H1 (cell line): ENCODE measurements at regions not wholly inside any gene's neighbourhood (a gene's known extent, or its start where the extent isn't known, plus 50 kb on each side); places are given as distances from the start of the nearest gene placed in this dataset.

Source experiments
- CTCF ChIA-PET: fragments of 300-600 bp; sonication (Branson Sonifier 250); formaldehyde crosslinking; loops from one replicate; lab custom pipeline; 2021; ENCODE audit not compliant: partially characterized antibody; lab: Charles Lee
- POLR2A ChIA-PET: fragments of 300-600 bp; sonication (Branson Sonifier 250); formaldehyde crosslinking; loops from one replicate; lab custom pipeline; 2021; ENCODE audit warnings: inconsistent platforms; ENCODE audit not compliant: partially characterized antibody; lab: Charles Lee
- DNase-seq, 2 experiments: peaks; one replicate each; pipeline versions ENCODE4 v3.0.0 to v3.0.0-alpha.2; 2010 to 2022; ENCODE audit warnings: low spot score in 2 of 2, low read depth in 1 of 2, mixed read lengths in 1 of 2
- FAIRE-seq: peaks from 2 replicates; lab custom pipeline; 2011; peaks lifted over from hg19 to GRCh38; lab: Jason Lieb, UNC
- H2AFZ ChIP-seq: 2 replicates; pipeline ENCODE4 v1.8.1; 2012; ENCODE audit warnings: low read length, inconsistent platforms
- H2AK5ac ChIP-seq: 2 replicates; pipeline ENCODE4 v1.6.1; 2013; ENCODE audit warnings: low read depth, low read length
- H2BK120ac ChIP-seq: replicated peaks from 2 replicates; pipeline ENCODE3; 2013; ENCODE audit warnings: low read depth, low read length, inconsistent platforms
- H2BK12ac ChIP-seq: 2 replicates; pipeline ENCODE4 v1.6.1; 2013; ENCODE audit warnings: low read depth, low read length
- H2BK15ac ChIP-seq: 2 replicates; pipeline ENCODE4 v1.6.1; 2013; ENCODE audit warnings: low read length
- H2BK20ac ChIP-seq: 2 replicates; pipeline ENCODE4 v1.6.1; 2013; ENCODE audit warnings: low read length
- H2BK5ac ChIP-seq: 2 replicates; pipeline ENCODE4 v1.6.1; 2013; ENCODE audit warnings: low read depth, low read length
- H3K14ac ChIP-seq: 2 replicates; pipeline ENCODE4 v1.6.1; 2013; ENCODE audit warnings: inconsistent platforms; ENCODE audit not compliant: insufficient read length
- H3K18ac ChIP-seq: 2 replicates; pipeline ENCODE4 v1.6.1; 2013; ENCODE audit warnings: low read length; ENCODE audit errors: extremely low read depth
- H3K23ac ChIP-seq: 2 replicates; pipeline ENCODE4 v1.6.1; 2013; ENCODE audit warnings: inconsistent platforms; ENCODE audit not compliant: insufficient read length
- H3K23me2 ChIP-seq: 2 replicates; pipeline ENCODE4 v1.6.1; 2013; ENCODE audit warnings: low read depth, low read length
- H3K27ac ChIP-seq: 2 replicates; pipeline ENCODE4 v1.6.1; 2011; ENCODE audit warnings: low read depth, low read length, inconsistent platforms
- H3K27me3 ChIP-seq, 4 experiments: replicated peaks in 1 of 4; 1 replicate in 1 of 4; 2 replicates in 3 of 4; pipeline versions ENCODE4 v1.6.1 to v1.8.1; 2011 to 2013; ENCODE audit warnings: low read length in 3 of 4, mild to moderate bottlenecking in 3 of 4, inconsistent platforms in 2 of 4, mixed read lengths in 2 of 4, moderate library complexity in 1 of 4; ENCODE audit not compliant: control insufficient read depth in 3 of 4, insufficient read depth in 3 of 4; ENCODE audit errors: extremely low read depth in 1 of 4
- H3K36me3 ChIP-seq, 4 experiments: 2 replicates each; pipeline versions ENCODE4 v1.6.1 to v1.8.1; 2011 to 2013; ENCODE audit warnings: mild to moderate bottlenecking in 4 of 4, low read length in 3 of 4, moderate library complexity in 2 of 4, control low read depth in 1 of 4, inconsistent platforms in 1 of 4; ENCODE audit not compliant: insufficient read depth in 4 of 4, control insufficient read depth in 2 of 4
- H3K4ac ChIP-seq: replicated peaks from 2 replicates; pipeline ENCODE3; 2013; ENCODE audit warnings: low read length, low read depth, mixed read lengths, inconsistent platforms; ENCODE audit not compliant: insufficient read length
- H3K4me1 ChIP-seq, 4 experiments: replicated peaks in 1 of 4; 1 replicate in 1 of 4; 2 replicates in 3 of 4; pipeline versions ENCODE4 v1.6.1 to v1.8.1; 2011 to 2013; ENCODE audit warnings: low read length in 3 of 4, inconsistent platforms in 2 of 4, mixed read lengths in 1 of 4; ENCODE audit not compliant: insufficient read depth in 4 of 4, control insufficient read depth in 3 of 4
- H3K4me2 ChIP-seq, 2 experiments: 2 replicates each; pipeline versions ENCODE4 v1.6.1 to v1.8.1; 2011 to 2013; ENCODE audit warnings: low read depth in 2 of 2, low read length in 2 of 2, control low read depth in 1 of 2, inconsistent platforms in 1 of 2, mild to moderate bottlenecking in 1 of 2; ENCODE audit not compliant: insufficient read depth in 1 of 2
- H3K4me3 ChIP-seq, 4 experiments: fragments of 200-600, 300-600 bp in 1 of 4; sonication (generic), shearing (Covaris generic), sonication (Bioruptor Twin) in 1 of 4; 2 replicates each; pipeline versions ENCODE4 v1.5.1 to v1.8.1; 2011 to 2016; ENCODE audit warnings: low read length in 4 of 4, low read depth in 3 of 4, control low read depth in 2 of 4, inconsistent platforms in 2 of 4, mild to moderate bottlenecking in 2 of 4, mixed read lengths in 1 of 4, moderate library complexity in 1 of 4; ENCODE audit not compliant: insufficient read depth in 2 of 4; ENCODE audit errors: extremely low read depth in 1 of 4
- H3K56ac ChIP-seq: replicated peaks from 2 replicates; pipeline ENCODE3; 2013; ENCODE audit warnings: low read depth, mild to moderate bottlenecking, mixed read lengths, low read length, inconsistent platforms; ENCODE audit not compliant: insufficient read length
- H3K79me1 ChIP-seq: 2 replicates; pipeline ENCODE4 v1.6.1; 2013; ENCODE audit warnings: low read depth, low read length, control low read depth
- H3K79me2 ChIP-seq, 2 experiments: 2 replicates each; pipeline versions ENCODE4 v1.6.1 to v1.8.1; 2012 to 2013; ENCODE audit warnings: low read length in 2 of 2, mild to moderate bottlenecking in 2 of 2, inconsistent platforms in 1 of 2; ENCODE audit not compliant: insufficient read depth in 2 of 2, control insufficient read depth in 1 of 2
- H3K9ac ChIP-seq, 4 experiments: replicated peaks in 1 of 4; 1 replicate in 1 of 4; 2 replicates in 3 of 4; pipeline versions ENCODE4 v1.6.1 to v1.8.1; 2011 to 2013; ENCODE audit warnings: low read depth in 3 of 4, low read length in 3 of 4, control low read depth in 2 of 4, mild to moderate bottlenecking in 2 of 4, moderate library complexity in 2 of 4, inconsistent platforms in 1 of 4; ENCODE audit errors: extremely low read depth in 1 of 4
- H3K9me3 ChIP-seq, 2 experiments: 2 replicates each; pipeline versions ENCODE4 v1.6.1 to v1.8.1; 2012 to 2013; ENCODE audit warnings: mild to moderate bottlenecking in 2 of 2, moderate library complexity in 2 of 2, control low read depth in 1 of 2, inconsistent platforms in 1 of 2, low read depth in 1 of 2, low read length in 1 of 2, mixed read lengths in 1 of 2; ENCODE audit not compliant: insufficient read depth in 2 of 2
- H4K20me1 ChIP-seq, 2 experiments: replicated peaks in 1 of 2; 2 replicates each; pipeline versions ENCODE3 to v1.8.1; 2011 to 2013; ENCODE audit warnings: inconsistent platforms in 2 of 2, low read length in 2 of 2, mild to moderate bottlenecking in 1 of 2; ENCODE audit not compliant: insufficient read depth in 2 of 2, control insufficient read depth in 1 of 2
- H4K5ac ChIP-seq: 2 replicates; pipeline ENCODE4 v1.6.1; 2013; ENCODE audit warnings: low read length, low read depth, mixed read lengths, inconsistent platforms; ENCODE audit not compliant: insufficient read length
- H4K8ac ChIP-seq: 2 replicates; pipeline ENCODE4 v1.8.0; 2013; ENCODE audit warnings: mild to moderate bottlenecking, moderate library complexity, low read length, inconsistent platforms; ENCODE audit not compliant: insufficient read depth; ENCODE audit errors: extremely low read depth
- H4K91ac ChIP-seq: replicated peaks from 2 replicates; pipeline ENCODE3; 2013; ENCODE audit warnings: low read length, mixed read lengths, inconsistent platforms; ENCODE audit not compliant: insufficient read length
- BCL11A ChIP-seq, 2 experiments: IDR thresholded peaks; one replicate each; pipeline ENCODE4 v1.6.1; 2011; ENCODE audit warnings: low read depth in 2 of 2, low read length in 2 of 2, mild to moderate bottlenecking in 2 of 2
- CBX8 ChIP-seq: fragments of 300-800, 300-1000 bp; sonication (generic); IDR thresholded peaks from 2 replicates; pipeline ENCODE4 v1.7.1; 2016; ENCODE audit warnings: low read depth, low read length, borderline replicate concordance
- CTBP2 ChIP-seq: IDR thresholded peaks from 2 replicates; pipeline ENCODE4 v1.7.0; 2011; ENCODE audit warnings: borderline replicate concordance, mild to moderate bottlenecking, moderate library complexity, mixed read lengths, low read length; ENCODE audit not compliant: insufficient read depth, insufficient read length
- EZH2 ChIP-seq: fragments of 200-600 bp; sonication (generic); IDR thresholded peaks from 2 replicates; pipeline ENCODE4 v1.7.1; 2012; ENCODE audit warnings: low read depth, mild to moderate bottlenecking, moderate library complexity, low read length, inconsistent platforms; ENCODE audit not compliant: severe bottlenecking
- FOSL1 ChIP-seq: IDR thresholded peaks from 2 replicates; pipeline ENCODE4 v1.6.1; 2011; ENCODE audit warnings: mild to moderate bottlenecking, low read depth, low read length, moderate library complexity; ENCODE audit not compliant: insufficient read depth
- GABPA ChIP-seq: IDR thresholded peaks from 2 replicates; pipeline ENCODE4 v1.6.1; 2011; ENCODE audit warnings: mild to moderate bottlenecking, low read length, moderate library complexity, borderline replicate concordance; ENCODE audit not compliant: insufficient read depth
- MAFK ChIP-seq: IDR thresholded peaks from 2 replicates; pipeline ENCODE4 v1.6.1; 2012; ENCODE audit warnings: low read depth, mild to moderate bottlenecking, improper control_type of control experiment, low read length
- NRF1 ChIP-seq: IDR thresholded peaks from 2 replicates; pipeline ENCODE4 v1.6.1; 2011; ENCODE audit warnings: mild to moderate bottlenecking, low read depth, low read length, improper control_type of control experiment
- POLR2A ChIP-seq, 2 experiments: IDR thresholded peaks; 1 replicate in 1 of 2; 2 replicates in 1 of 2; pipeline ENCODE4 v1.6.1; 2011; ENCODE audit warnings: low read depth in 2 of 2, low read length in 2 of 2, mild to moderate bottlenecking in 2 of 2; ENCODE audit errors: control extremely low read depth in 1 of 2
- POLR2AphosphoS5 ChIP-seq: IDR thresholded peaks from 2 replicates; pipeline ENCODE4 v1.6.1; 2011; ENCODE audit warnings: low read depth, low read length
- RAD21 ChIP-seq, 2 experiments: IDR thresholded peaks in 1 of 2; conservative IDR thresholded peaks in 1 of 2; 2 replicates each; pipeline ENCODE4 v1.6.1; 2011; ENCODE audit warnings: low read depth in 2 of 2, low read length in 2 of 2, improper control_type of control experiment in 1 of 2, inconsistent platforms in 1 of 2, mild to moderate bottlenecking in 1 of 2, moderate library complexity in 1 of 2
- TAF1 ChIP-seq: IDR thresholded peaks from 2 replicates; pipeline ENCODE4 v1.6.1; 2011; ENCODE audit warnings: mild to moderate bottlenecking, low read depth, low read length
- TAF7 ChIP-seq: optimal IDR thresholded peaks from 2 replicates; pipeline ENCODE3; 2011; ENCODE audit warnings: low read depth, mild to moderate bottlenecking, inconsistent platforms, low read length, moderate library complexity, borderline replicate concordance
- WGBS, 2 experiments: shearing (Covaris generic) in 1 of 2; methylation state at CpG; one replicate each; pipeline versions ENCODE4 v1.1.6 to v1.1.7; 2013 to 2015; ENCODE audit warnings: low lambda C conversion rate in 2 of 2, mixed read lengths in 2 of 2, inconsistent platforms in 1 of 2, low coverage in 1 of 2, missing lambda C conversion rate in 1 of 2; ENCODE audit not compliant: insufficient replicate concordance in 2 of 2, insufficient coverage in 1 of 2, insufficient read length in 1 of 2; ENCODE audit errors: extremely low coverage in 1 of 2, missing lambda C conversion rate in 1 of 2; 5-methylcytosine and 5-hydroxymethylcytosine counted together

DNA sequence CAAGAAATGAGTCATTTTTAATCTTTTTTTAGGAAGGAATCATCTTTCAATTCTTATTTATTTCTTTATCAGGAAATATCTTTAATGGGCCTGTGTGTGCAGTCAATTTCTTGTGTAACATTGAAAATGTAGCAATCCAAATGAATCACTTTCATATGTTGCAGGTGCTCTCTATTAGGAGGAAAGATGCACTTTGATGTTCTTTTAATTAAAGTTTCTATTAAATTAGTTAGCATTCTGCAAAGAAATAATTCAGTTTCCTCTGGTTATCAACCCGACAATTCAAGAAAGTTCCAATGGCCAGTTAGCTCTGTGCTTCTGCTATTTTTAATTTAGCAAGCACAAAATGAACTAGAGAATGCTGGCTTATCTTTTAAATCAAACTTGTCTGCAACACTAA lies 212.0 kb downstream of the PCDH17 start:
- Histone ChIP-seq H4K91ac (no peak overlapping the region), H3K4me2 (no peak overlapping the region), H3K56ac (no peak overlapping the region), H3K79me1 (no peaks in the 10 kb centered on the region), H3K79me2 (no peaks in the 10 kb centered on the region), H2BK120ac (no peak overlapping the region), H3K4me3 (no peak overlapping the region), H2AK5ac (no peak overlapping the region), H3K23ac (no peak overlapping the region), H2BK12ac (no peak overlapping the region), H3K23me2 (no peaks in the 10 kb centered on the region), H2BK5ac (no peak overlapping the region), H3K9ac (no peak overlapping the region), H2BK20ac (no peak overlapping the region), H4K8ac (no peak overlapping the region), H4K5ac (no peak overlapping the region), H2BK15ac (no peak overlapping the region), H3K18ac (no peak overlapping the region), H3K27me3 (no peaks in the 10 kb centered on the region), H2AFZ (no peak overlapping the region), H4K20me1 (no peaks in the 10 kb centered on the region), H3K14ac (no peak overlapping the region), H3K27ac (no peak overlapping the region), H3K4me1 (no peaks in the 10 kb centered on the region), H3K4ac (no peak overlapping the region), H3K9me3 (peaks cover 3 to 12% of the 10 kb centered on the region in 2 experiments; a peak in 3 of 4 replicates), H3K36me3 (no peaks in the 10 kb centered on the region)
- POLR2A ChIA-PET: no interaction called here
- 91% methylated on average over 1 of the region's 1 CpG; no CpG with 5 or more reads in 1 of the 2 experiments for WGBS, 2 experiments
- DNase-seq: no peak
- no peak for TF ChIP-seq FOSL1
- no peak for TF ChIP-seq EZH2
- TF ChIP-seq TAF1: no peak
- TF ChIP-seq CBX8: no peak
- no peak for TF ChIP-seq POLR2AphosphoS5
- TF ChIP-seq GABPA: no peak
- TF ChIP-seq RAD21 (IDR thresholded peaks at IDR 0.05 in 1 of 2, conservative IDR thresholded peaks at IDR 0.05 in 1 of 2; ENCODE audit: low read depth in 2 of 2, low read length in 2 of 2): no peak
- TF ChIP-seq POLR2A (IDR thresholded peaks at IDR 0.05; ENCODE audit: control extremely low read depth in 1 of 2, low read depth in 2 of 2, low read length in 2 of 2): no peak
- no peak for TF ChIP-seq BCL11A (IDR thresholded peaks at IDR 0.05; ENCODE audit: low read depth in 2 of 2, low read length in 2 of 2)
- TF ChIP-seq TAF7: no peak
- no peak for TF ChIP-seq CTBP2
- no peak for TF ChIP-seq NRF1
- TF ChIP-seq MAFK: no peak
- no peak for FAIRE-seq
- CTCF ChIA-PET: no interaction called here
